ENCODE measurements at regions not wholly inside any gene's neighbourhood (a gene's known extent, or its start where the extent isn't known, plus 50 kb on each side); places are given as distances from the start of the nearest gene placed in this dataset.
"Not testable (repeated sequence)": the region's sequence is repeated elsewhere in the genome, so short reads cannot be mapped to it uniquely, and the experiment has no call there.

DNA sequence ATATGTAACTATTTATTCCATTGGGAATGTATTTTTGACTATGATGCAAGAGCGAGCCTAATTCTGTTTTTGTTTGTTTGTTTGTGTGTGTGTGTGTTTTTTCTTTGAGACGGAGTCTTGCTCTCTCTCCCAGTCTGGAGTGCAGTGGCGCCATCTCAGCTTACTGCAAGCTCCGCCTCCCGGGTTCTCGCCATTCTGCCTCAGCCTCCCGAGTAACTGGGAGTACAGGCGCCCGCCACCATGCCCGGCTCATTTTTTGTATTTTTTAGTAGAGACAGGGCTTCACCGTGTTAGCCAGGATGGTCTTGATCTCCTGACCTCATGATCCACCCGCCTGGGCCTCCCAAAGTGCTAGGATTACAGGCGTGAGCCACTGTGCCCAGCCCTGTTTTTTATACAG, 415.4 kb upstream of the CDIN1 start:
- H3K36me3 ChIP-seq (ENCODE audit: control insufficient read depth, insufficient read depth, low read length); H3K4me1 ChIP-seq (replicated peaks in 1 of 2; ENCODE audit: control insufficient read depth in 2 of 2, insufficient read depth in 2 of 2, low read length in 2 of 2); H3K9me1 ChIP-seq (ENCODE audit: control insufficient read depth, insufficient read depth, low read length); H3K79me2 ChIP-seq (ENCODE audit: control insufficient read depth, insufficient read depth, low read length); H3K9ac ChIP-seq (ENCODE audit: insufficient read depth in 1 of 2, low read depth in 2 of 2, low read length in 2 of 2); H3K27me3 ChIP-seq (ENCODE audit: control insufficient read depth in 2 of 2, insufficient read depth in 2 of 2, low read length in 2 of 2); FAIRE-seq; ATAC-seq; DNase-seq (ENCODE audit: extremely low read depth in 1 of 4, low spot score in 3 of 4); CTCF ChIA-PET (ENCODE audit: low intra/inter-chr PET ratio); H3K4me2 ChIP-seq (ENCODE audit: insufficient read depth, low read length); POLR2A ChIA-PET; H3K27ac ChIP-seq (ENCODE audit: extremely low read depth, low read depth, low read length); H3K4me3 ChIP-seq; H2AFZ ChIP-seq (ENCODE audit: low read depth, low read length); in situ Hi-C loops (cut with MboI); intact Hi-C loops (cut with micrococcal nuclease); H3K9me3 ChIP-seq (replicated peaks; ENCODE audit: control insufficient read depth, insufficient read depth, low read depth, low read length); H4K20me1 ChIP-seq (replicated peaks; ENCODE audit: control insufficient read depth, insufficient read depth, low read length); BruUV-seq (replicated peaks): not testable (repeated sequence)
- 6% methylated on average over 13 of the region's 13 CpGs for WGBS (ENCODE audit: insufficient coverage, low coverage, missing lambda C conversion rate)

GRCh38 chr15:36172955-36173354, 406.5 kb upstream of the CDIN1 start:
- Histone ChIP-seq H3K36me3 (ENCODE audit: control insufficient read depth, insufficient read depth, low read length) (no peaks in the 10 kb centered on the region), H2AFZ (ENCODE audit: low read depth, low read length) (no peak overlapping the region), H3K27ac (ENCODE audit: extremely low read depth, low read depth, low read length) (no peak overlapping the region), H3K9me3 (replicated peaks; ENCODE audit: control insufficient read depth, insufficient read depth, low read depth, low read length) (no peaks in the 10 kb centered on the region), H3K9me1 (ENCODE audit: control insufficient read depth, insufficient read depth, low read length) (no peaks in the 10 kb centered on the region), H3K4me1 (replicated peaks in 1 of 2; ENCODE audit: control insufficient read depth in 2 of 2, insufficient read depth in 2 of 2, low read length in 2 of 2) (no peaks in the 10 kb centered on the region), H3K4me2 (ENCODE audit: insufficient read depth, low read length) (no peak overlapping the region), H4K20me1 (replicated peaks; ENCODE audit: control insufficient read depth, insufficient read depth, low read length) (no peaks in the 10 kb centered on the region), H3K79me2 (ENCODE audit: control insufficient read depth, insufficient read depth, low read length) (no peaks in the 10 kb centered on the region), H3K9ac (ENCODE audit: insufficient read depth in 1 of 2, low read depth in 2 of 2, low read length in 2 of 2) (no peak overlapping the region), H3K4me3 (no peak overlapping the region), H3K27me3 (ENCODE audit: control insufficient read depth in 2 of 2, insufficient read depth in 2 of 2, low read length in 2 of 2) (no peaks in the 10 kb centered on the region; a peak in 1 of 5 replicates)
- FAIRE-seq (no peak), DNase-seq (ENCODE audit: extremely low read depth in 1 of 4, low spot score in 3 of 4) (no peak), ATAC-seq (no peak)
- WGBS (ENCODE audit: insufficient coverage, low coverage, missing lambda C conversion rate), result 0% methylated on average over 2 of the region's 2 CpGs
- CTCF ChIA-PET (ENCODE audit: low intra/inter-chr PET ratio), result interaction anchor here (0.6 kb wide), 1 partner anchor 346 kb away, joined by 4 read pairs; no protein-coding TSS in a partner anchor
- BruUV-seq (replicated peaks), result no TSS peak
- intact Hi-C loops (cut with micrococcal nuclease) (no loop called here), in situ Hi-C loops (cut with MboI) (no loop called here)
- POLR2A ChIA-PET, result no interaction called here
- no peak for TF ChIP-seq TAF7 (tag; IDR thresholded peaks at IDR 0.05)
- no peak for TF ChIP-seq BDP1 (IDR thresholded peaks at IDR 0.05; ENCODE audit: insufficient read depth, insufficient read length)
- TF ChIP-seq PREB (CRISPR knock-in tag; IDR thresholded peaks at IDR 0.05), result no peak
- TF ChIP-seq MBD1 (CRISPR knock-in tag; IDR thresholded peaks at IDR 0.05), result no peak
- TF ChIP-seq HNRNPH1 (optimal IDR thresholded peaks at IDR 0.05; ENCODE audit: low read depth, low read length), result no peak
- no peak for TF ChIP-seq PHF20 (IDR thresholded peaks at IDR 0.05; ENCODE audit: partially characterized antibody)
- TF ChIP-seq RBM17 (IDR thresholded peaks at IDR 0.05; ENCODE audit: borderline replicate concordance, low read depth, low read length), result no peak
- no peak for TF ChIP-seq RBBP5 (IDR thresholded peaks at IDR 0.05; ENCODE audit: borderline replicate concordance, insufficient read depth, low read length, poor library complexity, severe bottlenecking)
- TF ChIP-seq RHOXF2B (CRISPR knock-in tag; conservative IDR thresholded peaks at IDR 0.05), result no peak
- no peak for TF ChIP-seq TARDBP (IDR thresholded peaks at IDR 0.05)
- TF ChIP-seq ADNP (tag; IDR thresholded peaks at IDR 0.05), result no peak
- no peak for TF ChIP-seq U2AF2 (optimal IDR thresholded peaks at IDR 0.05; ENCODE audit: low read depth, low read length)
- no peak for TF ChIP-seq RBM34 (IDR thresholded peaks at IDR 0.05; ENCODE audit: borderline replicate concordance, insufficient read depth, low read length)
- TF ChIP-seq, protein P1, sequence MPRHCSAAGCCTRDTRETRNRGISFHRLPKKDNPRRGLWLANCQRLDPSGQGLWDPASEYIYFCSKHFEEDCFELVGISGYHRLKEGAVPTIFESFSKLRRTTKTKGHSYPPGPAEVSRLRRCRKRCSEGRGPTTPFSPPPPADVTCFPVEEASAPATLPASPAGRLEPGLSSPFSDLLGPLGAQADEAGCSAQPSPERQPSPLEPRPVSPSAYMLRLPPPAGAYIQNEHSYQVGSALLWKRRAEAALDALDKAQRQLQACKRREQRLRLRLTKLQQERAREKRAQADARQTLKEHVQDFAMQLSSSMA (CRISPR knock-in tag; IDR thresholded peaks at IDR 0.05), result no peak
- no peak for TF ChIP-seq NFATC3 (IDR thresholded peaks at IDR 0.05)
